HG02981 (cell line): ENCODE measurements at regions not wholly inside any gene's neighbourhood (a gene's known extent, or its start where the extent isn't known, plus 50 kb on each side); places are given as distances from the start of the nearest gene placed in this dataset.
"Not testable (repeated sequence)": the region's sequence is repeated elsewhere in the genome, so short reads cannot be mapped to it uniquely, and the experiment has no call there.

ENCODE experiments used
- ATAC-seq: cut with Tn5 transposase; IDR thresholded peaks from one replicate; pipeline ENCODE4 v1.9.1; 2021; ENCODE audit warnings: mild to moderate bottlenecking, moderate library complexity; ENCODE audit not compliant: unreplicated experiment

GRCh38 chr14:34302654-34303053 is 159.4 kb downstream of the SPTSSA start:
- ATAC-seq = no peak

GRCh38 chr14:34300882-34301734 is 160.9 kb downstream of the SPTSSA start:
- no peak for ATAC-seq

GRCh38 chr14:34300330-34300729 is 161.7 kb downstream of the SPTSSA start:
- no peak for ATAC-seq

- no peak for ATAC-seq
Measured at GRCh38 chr14:34299360-34299759, 162.7 kb downstream of the SPTSSA start.

- ATAC-seq = no peak
Measured at GRCh38 chr14:34297786-34298520, 164.1 kb downstream of the SPTSSA start.

- ATAC-seq = no peak
Measured at GRCh38 chr14:34283590-34283989, 178.4 kb downstream of the SPTSSA start.

- peak; percentile 50 for ATAC-seq
Measured at GRCh38 chr14:34277191-34277590, 184.8 kb downstream of the SPTSSA start.

GRCh38 chr14:34275530-34275929 is 186.5 kb downstream of the SPTSSA start:
- ATAC-seq = no peak

GRCh38 chr14:34275078-34275477 is 187.0 kb downstream of the SPTSSA start:
- no peak for ATAC-seq

- not testable (repeated sequence) for ATAC-seq
Measured at GRCh38 chr14:34273716-34274115, 188.3 kb downstream of the SPTSSA start.

GRCh38 chr14:34270361-34270760 is 191.7 kb downstream of the SPTSSA start:
- ATAC-seq = no peak

- ATAC-seq = no peak
Measured at GRCh38 chr14:34266344-34266743, 195.7 kb downstream of the SPTSSA start.

GRCh38 chr14:34262127-34262910 is 199.7 kb downstream of the SPTSSA start:
- no peak for ATAC-seq

GRCh38 chr14:34259996-34260395 is 202.0 kb downstream of the SPTSSA start:
- ATAC-seq = no peak

- no peak for ATAC-seq
Measured at GRCh38 chr14:34258318-34258717, 203.7 kb downstream of the SPTSSA start.

- ATAC-seq = no peak
Measured at GRCh38 chr14:34257505-34257904, 204.5 kb downstream of the SPTSSA start.

- no peak for ATAC-seq
Measured at GRCh38 chr14:34256223-34256622, 205.8 kb downstream of the SPTSSA start.

- no peak for ATAC-seq
Measured at GRCh38 chr14:34254571-34254970, 207.5 kb downstream of the SPTSSA start.

GRCh38 chr14:34254031-34254430 is 208.0 kb downstream of the SPTSSA start:
- ATAC-seq = no peak

GRCh38 chr14:34252227-34252626 is 209.8 kb downstream of the SPTSSA start:
- no peak for ATAC-seq

- ATAC-seq = no peak
Measured at GRCh38 chr14:34251662-34252061, 210.4 kb downstream of the SPTSSA start.
